ENCODE measurements at regions not wholly inside any gene's neighbourhood (a gene's known extent, or its start where the extent isn't known, plus 50 kb on each side); places are given as distances from the start of the nearest gene placed in this dataset.

- TF ChIP-seq CTCF (IDR thresholded peaks at IDR 0.05; ENCODE audit: low read depth, low read length) (no peak), POLR2A (IDR thresholded peaks at IDR 0.05; ENCODE audit: extremely low read depth, insufficient read length) (no peak), MYC (IDR thresholded peaks at IDR 0.05; ENCODE audit: low read depth, low read length) (no peak), MAX (IDR thresholded peaks at IDR 0.05; ENCODE audit: low read depth, low read length) (no peak)
Measured at GRCh38 chr2:134201533-134201932, 52.3 kb upstream of the MGAT5 start.

Data from NB4 (cell line).